ENCODE measurements at regions not wholly inside any gene's neighbourhood (a gene's known extent, or its start where the extent isn't known, plus 50 kb on each side); places are given as distances from the start of the nearest gene placed in this dataset.

DNA sequence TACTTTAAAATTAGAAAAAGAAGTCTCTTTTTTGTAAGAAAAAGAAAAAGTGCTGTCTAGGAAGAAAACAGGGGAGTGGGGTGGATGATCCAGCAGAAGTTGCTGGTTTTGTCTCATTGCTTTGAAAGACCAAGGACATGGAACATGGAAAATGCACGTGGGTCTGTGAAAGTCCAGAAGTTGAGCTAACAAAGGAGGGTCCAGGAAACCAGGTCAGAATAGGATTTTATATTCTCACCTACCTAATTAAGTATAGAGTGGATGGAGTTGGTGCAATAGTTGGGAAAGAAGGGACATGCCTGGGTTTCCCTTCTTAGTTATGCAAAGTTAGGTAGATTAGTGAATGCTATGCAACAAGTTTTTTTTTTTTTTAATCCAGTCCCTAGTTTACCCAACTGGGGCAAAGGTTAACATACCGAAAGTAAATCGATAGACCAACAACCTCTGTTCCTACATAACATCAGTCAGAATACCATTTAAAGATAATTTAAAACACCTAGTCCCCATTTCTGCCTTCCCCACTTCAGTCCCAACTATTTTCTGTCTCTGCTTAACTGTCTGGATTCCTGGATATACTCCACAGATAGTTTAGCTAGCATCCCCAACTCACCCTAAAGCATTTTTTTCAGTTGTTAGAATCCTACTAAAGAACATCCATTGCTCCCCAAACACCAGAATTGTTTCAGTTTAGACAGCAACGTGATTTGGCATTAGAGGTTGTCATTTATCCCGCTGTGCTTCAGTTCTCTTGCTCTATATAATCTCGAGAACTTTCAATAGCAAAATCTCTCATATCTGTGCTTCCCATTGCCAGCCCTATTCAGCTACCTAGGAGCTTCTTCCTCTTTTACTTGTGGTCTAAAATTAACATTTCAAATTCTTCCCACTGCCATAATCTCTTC is 105.7 kb upstream of the PLPPR5 start (continued):
- TF ChIP-seq, protein P1, sequence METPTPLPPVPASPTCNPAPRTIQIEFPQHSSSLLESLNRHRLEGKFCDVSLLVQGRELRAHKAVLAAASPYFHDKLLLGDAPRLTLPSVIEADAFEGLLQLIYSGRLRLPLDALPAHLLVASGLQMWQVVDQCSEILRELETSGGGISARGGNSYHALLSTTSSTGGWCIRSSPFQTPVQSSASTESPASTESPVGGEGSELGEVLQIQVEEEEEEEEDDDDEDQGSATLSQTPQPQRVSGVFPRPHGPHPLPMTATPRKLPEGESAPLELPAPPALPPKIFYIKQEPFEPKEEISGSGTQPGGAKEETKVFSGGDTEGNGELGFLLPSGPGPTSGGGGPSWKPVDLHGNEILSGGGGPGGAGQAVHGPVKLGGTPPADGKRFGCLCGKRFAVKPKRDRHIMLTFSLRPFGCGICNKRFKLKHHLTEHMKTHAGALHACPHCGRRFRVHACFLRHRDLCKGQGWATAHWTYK (CRISPR knock-in tag; IDR thresholded peaks at IDR 0.05), result no peak
- TF ChIP-seq ZNF253 (CRISPR knock-in tag; conservative IDR thresholded peaks at IDR 0.05) (no peak), RUNX1 (IDR thresholded peaks at IDR 0.05; ENCODE audit: low read depth) (no peak), MYNN (IDR thresholded peaks at IDR 0.05) (no peak), MYNN (CRISPR knock-in tag; IDR thresholded peaks at IDR 0.05) (no peak), HLTF (IDR thresholded peaks at IDR 0.05) (no peak), FOXA3 (CRISPR knock-in tag; conservative IDR thresholded peaks at IDR 0.05 in 1 of 2, IDR thresholded peaks at IDR 0.05 in 1 of 2) (no peak), ZNF282 (CRISPR knock-in tag; IDR thresholded peaks at IDR 0.05) (no peak), E2F3 (CRISPR knock-in tag; IDR thresholded peaks at IDR 0.05) (no peak)
- TF ChIP-seq, protein P2, sequence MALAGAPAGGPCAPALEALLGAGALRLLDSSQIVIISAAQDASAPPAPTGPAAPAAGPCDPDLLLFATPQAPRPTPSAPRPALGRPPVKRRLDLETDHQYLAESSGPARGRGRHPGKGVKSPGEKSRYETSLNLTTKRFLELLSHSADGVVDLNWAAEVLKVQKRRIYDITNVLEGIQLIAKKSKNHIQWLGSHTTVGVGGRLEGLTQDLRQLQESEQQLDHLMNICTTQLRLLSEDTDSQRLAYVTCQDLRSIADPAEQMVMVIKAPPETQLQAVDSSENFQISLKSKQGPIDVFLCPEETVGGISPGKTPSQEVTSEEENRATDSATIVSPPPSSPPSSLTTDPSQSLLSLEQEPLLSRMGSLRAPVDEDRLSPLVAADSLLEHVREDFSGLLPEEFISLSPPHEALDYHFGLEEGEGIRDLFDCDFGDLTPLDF (CRISPR knock-in tag; IDR thresholded peaks at IDR 0.05), result no peak

Measured in K562 (cell line).